ENCODE measurements at regions not wholly inside any gene's neighbourhood (a gene's known extent, or its start where the extent isn't known, plus 50 kb on each side); places are given as distances from the start of the nearest gene placed in this dataset.

DNA sequence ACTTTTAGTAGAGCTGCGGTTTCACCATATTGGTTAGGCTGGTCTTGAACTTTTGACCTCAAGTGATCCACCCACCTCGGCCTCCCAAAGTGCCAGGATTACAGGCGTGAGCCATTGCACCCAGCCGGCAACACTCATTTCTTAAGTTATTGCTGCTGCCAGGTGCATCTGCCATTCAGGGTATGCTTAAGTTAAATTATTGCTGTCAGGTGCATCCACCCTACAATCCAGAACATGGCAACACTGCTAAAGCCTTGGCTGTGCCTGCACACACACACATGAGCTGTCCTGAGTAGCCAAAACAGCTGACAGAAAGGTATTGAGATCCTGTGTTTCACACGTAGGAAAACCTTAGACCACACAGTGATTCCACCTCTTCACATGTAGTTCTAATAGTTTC, 148.2 kb downstream of the FAM161A start:
- TF ChIP-seq, protein P1, sequence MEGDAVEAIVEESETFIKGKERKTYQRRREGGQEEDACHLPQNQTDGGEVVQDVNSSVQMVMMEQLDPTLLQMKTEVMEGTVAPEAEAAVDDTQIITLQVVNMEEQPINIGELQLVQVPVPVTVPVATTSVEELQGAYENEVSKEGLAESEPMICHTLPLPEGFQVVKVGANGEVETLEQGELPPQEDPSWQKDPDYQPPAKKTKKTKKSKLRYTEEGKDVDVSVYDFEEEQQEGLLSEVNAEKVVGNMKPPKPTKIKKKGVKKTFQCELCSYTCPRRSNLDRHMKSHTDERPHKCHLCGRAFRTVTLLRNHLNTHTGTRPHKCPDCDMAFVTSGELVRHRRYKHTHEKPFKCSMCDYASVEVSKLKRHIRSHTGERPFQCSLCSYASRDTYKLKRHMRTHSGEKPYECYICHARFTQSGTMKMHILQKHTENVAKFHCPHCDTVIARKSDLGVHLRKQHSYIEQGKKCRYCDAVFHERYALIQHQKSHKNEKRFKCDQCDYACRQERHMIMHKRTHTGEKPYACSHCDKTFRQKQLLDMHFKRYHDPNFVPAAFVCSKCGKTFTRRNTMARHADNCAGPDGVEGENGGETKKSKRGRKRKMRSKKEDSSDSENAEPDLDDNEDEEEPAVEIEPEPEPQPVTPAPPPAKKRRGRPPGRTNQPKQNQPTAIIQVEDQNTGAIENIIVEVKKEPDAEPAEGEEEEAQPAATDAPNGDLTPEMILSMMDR (IDR thresholded peaks at IDR 0.05) = no peak
- no peak for TF ChIP-seq POLR2A (IDR thresholded peaks at IDR 0.05)
